ENCODE measurements at regions not wholly inside any gene's neighbourhood (a gene's known extent, or its start where the extent isn't known, plus 50 kb on each side); places are given as distances from the start of the nearest gene placed in this dataset.

GRCh38 chr1:56414728-56415224 is 164.6 kb downstream of the PLPP3 start:
- Histone ChIP-seq H3K27ac (no peak overlapping the region), H3K9me3 (no peaks in the 10 kb centered on the region)
- WGBS, 5 donors, result 82 to 92% (median 89%) methylated on average over 9 of the region's 9 CpGs

DNA sequence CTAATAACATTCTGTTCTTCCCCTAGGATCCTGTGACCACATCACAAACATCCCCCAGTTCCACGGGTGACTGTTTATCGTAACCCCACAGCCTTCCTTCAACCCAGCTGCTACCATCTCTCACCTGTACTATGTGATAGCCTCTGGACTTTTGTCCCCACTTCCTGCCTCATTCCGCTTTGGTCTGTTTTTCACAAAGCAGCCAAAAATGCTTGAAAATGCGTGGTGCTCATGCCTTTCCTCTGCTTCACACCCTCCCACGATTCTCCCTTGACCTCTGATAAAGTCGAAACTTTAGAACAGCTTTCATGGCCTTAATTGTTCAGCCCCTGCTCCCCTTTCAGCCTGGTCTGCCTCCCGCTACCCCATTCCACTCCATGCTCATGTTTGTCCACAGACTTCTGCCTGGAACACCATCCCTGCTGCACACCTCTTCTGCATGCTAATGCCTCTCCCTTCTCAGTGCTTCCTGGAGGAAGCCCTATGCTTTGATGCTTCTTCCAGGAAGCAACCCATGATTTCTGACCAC is 165.6 kb downstream of the PLPP3 start:
- no peaks in the 10 kb centered on the region for H3K9me3 ChIP-seq
- no peaks in the 10 kb centered on the region for H3K27me3 ChIP-seq (replicated peaks in 1 of 7)
- WGBS, 5 donors, result 52 to 65% (median 56%) methylated on average over 7 of the region's 7 CpGs
- intact Hi-C loops (cut with DNase I; ENCODE audit: low total_unique reads), result no loop called here
- DNase-seq, result no peak
- H3K27ac ChIP-seq, result no peak overlapping the region
- peaks cover 0 to 30% (median 15%) of the 10 kb centered on the region in 6 donors for H3K4me1 ChIP-seq
- H3K4me3 ChIP-seq, result no peak overlapping the region
- TF ChIP-seq POLR2AphosphoS5 (IDR thresholded peaks at IDR 0.05), result no peak
- TF ChIP-seq CTCF (IDR thresholded peaks at IDR 0.05 in 8 of 11, conservative IDR thresholded peaks at IDR 0.05 in 3 of 11), result no peak
- TF ChIP-seq POLR2A (IDR thresholded peaks at IDR 0.05), result no peak
- no peaks in the 10 kb centered on the region for H3K36me3 ChIP-seq

More at GRCh38 chr1:56414728-56415224, 164.6 kb downstream of the PLPP3 start:
- DNase-seq, result no peak
- Histone ChIP-seq H3K36me3 (no peaks in the 10 kb centered on the region), H3K4me3 (no peak overlapping the region), H3K27me3 (replicated peaks in 1 of 7) (no peaks in the 10 kb centered on the region), H3K4me1 (peaks cover 0 to 31% (median 15%) of the 10 kb centered on the region in 6 donors)
- TF ChIP-seq CTCF (IDR thresholded peaks at IDR 0.05 in 8 of 11, conservative IDR thresholded peaks at IDR 0.05 in 3 of 11), result no peak
- no peak for TF ChIP-seq POLR2AphosphoS5 (IDR thresholded peaks at IDR 0.05)
- no peak for TF ChIP-seq POLR2A (IDR thresholded peaks at IDR 0.05)
- intact Hi-C loops (cut with DNase I; ENCODE audit: low total_unique reads), result loop anchor here (5.0 kb wide), 1 partner anchor 163 kb away; the partner anchor contains the start of gene PLPP3

GRCh38 chr1:56411484-56412180 is 167.7 kb downstream of the PLPP3 start:
- Histone ChIP-seq H3K36me3 (no peaks in the 10 kb centered on the region), H3K9me3 (no peaks in the 10 kb centered on the region), H3K4me3 (no peak overlapping the region), H3K4me1 (peaks cover 0 to 9% (median 2%) of the 10 kb centered on the region in 6 donors), H3K27me3 (replicated peaks in 1 of 7) (no peaks in the 10 kb centered on the region), H3K27ac (peak overlapping the region in 1 of 8 donors; percentile 30)
- DNase-seq, result no peak
- WGBS, 5 donors, result 63 to 80% (median 77%) methylated on average over 13 of the region's 13 CpGs
- intact Hi-C loops (cut with DNase I; ENCODE audit: low total_unique reads), result no loop called here
- no peak for TF ChIP-seq POLR2A (IDR thresholded peaks at IDR 0.05)
- peak in 3 of 11 experiments; percentile 17 to 20 (median 18) for TF ChIP-seq CTCF (IDR thresholded peaks at IDR 0.05 in 8 of 11, conservative IDR thresholded peaks at IDR 0.05 in 3 of 11)
- TF ChIP-seq POLR2AphosphoS5 (IDR thresholded peaks at IDR 0.05), result no peak

DNA sequence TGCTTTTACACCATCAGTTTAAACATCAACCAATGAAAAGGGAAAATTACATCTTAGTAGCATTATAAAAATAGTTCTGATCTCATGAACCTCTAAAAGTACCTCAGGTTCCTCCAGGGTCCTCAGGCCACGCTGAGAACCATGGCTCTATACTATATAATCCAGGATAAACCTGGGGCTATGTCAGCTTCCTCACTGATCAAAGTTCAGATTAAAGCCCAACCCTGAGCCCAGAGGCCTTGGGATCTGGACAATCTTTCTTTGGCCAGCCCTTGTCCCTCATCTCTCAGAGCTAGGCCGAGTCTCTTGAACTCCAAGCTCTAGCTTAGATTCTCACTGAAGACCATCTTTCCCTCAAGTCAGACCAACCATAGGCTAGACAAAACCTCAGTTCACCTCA is 168.3 kb downstream of the PLPP3 start:
- H3K4me1 ChIP-seq, result peaks cover 0 to 8% (median 0%) of the 10 kb centered on the region in 6 donors

More for the DNA sequence above, 168.3 kb downstream of the PLPP3 start:
- no peaks in the 10 kb centered on the region for H3K9me3 ChIP-seq
- H3K4me3 ChIP-seq, result no peak overlapping the region
- intact Hi-C loops (cut with DNase I; ENCODE audit: low total_unique reads), result no loop called here
- peak overlapping the region in 1 of 8 donors; percentile 30 for H3K27ac ChIP-seq
- H3K27me3 ChIP-seq (replicated peaks in 1 of 7), result no peaks in the 10 kb centered on the region
- no peaks in the 10 kb centered on the region for H3K36me3 ChIP-seq
- DNase-seq, result no peak
- 80 to 92% (median 80%) methylated on average over 2 of the region's 2 CpGs for WGBS, 5 donors
- TF ChIP-seq CTCF (IDR thresholded peaks at IDR 0.05 in 8 of 11, conservative IDR thresholded peaks at IDR 0.05 in 3 of 11), result no peak
- no peak for TF ChIP-seq POLR2A (IDR thresholded peaks at IDR 0.05)
- no peak for TF ChIP-seq POLR2AphosphoS5 (IDR thresholded peaks at IDR 0.05)
